ENCODE measurements at regions not wholly inside any gene's neighbourhood (a gene's known extent, or its start where the extent isn't known, plus 50 kb on each side); places are given as distances from the start of the nearest gene placed in this dataset.

DNA sequence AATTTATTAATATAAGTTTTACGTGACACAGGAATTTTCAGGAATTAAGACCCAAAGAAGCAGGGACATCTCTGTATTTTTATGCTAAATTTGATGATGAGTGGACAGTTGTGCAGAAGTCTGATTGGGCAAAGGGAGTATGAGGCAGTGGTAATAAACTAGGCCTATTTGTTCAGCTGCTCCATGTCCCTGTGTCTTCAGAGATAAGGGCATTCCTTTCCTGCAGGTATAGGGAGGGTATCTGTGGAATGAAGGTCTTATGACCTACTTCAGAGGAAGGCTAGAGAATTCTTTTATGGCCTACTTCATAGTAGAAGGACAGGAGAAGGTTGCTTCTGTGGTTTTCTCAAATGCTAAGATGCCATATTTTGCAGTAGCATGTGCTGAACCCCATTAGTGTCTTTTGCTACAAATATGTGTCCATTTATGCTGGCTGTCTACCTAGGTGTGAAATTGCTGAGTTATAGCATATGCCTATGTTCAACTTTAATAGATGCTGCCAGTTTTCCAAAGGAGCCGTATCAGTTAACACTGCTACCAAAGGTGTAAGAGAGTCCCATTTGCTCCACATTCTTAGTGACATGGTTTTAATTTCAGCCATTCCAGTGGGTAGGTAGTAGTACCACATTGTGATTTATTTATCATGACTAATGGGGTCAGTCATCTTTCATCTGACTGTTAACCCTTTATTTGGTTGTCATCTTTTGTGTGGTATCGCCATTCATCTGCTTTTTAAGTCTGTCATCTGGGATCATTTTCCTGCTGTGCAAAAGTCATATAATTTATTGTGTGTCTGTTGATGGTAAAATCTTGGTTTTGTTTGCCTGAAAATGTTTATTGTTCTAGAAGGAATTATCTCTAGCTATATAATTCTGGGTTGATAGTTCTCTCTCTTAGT is 410.7 kb upstream of the RGS6 start:
- Mint-ChIP-seq H3K9me3 (peaks cover 2% of the 10 kb centered on the region), H3K4me3 (no peak overlapping the region), H3K27me3 (no peaks in the 10 kb centered on the region), H3K27ac (no peak overlapping the region), H3K36me3 (peaks cover 13% of the 10 kb centered on the region), H3K4me1 (ENCODE audit: low read depth) (peaks cover 14% of the 10 kb centered on the region)
- intact Hi-C loops (cut with micrococcal nuclease): loop anchor here (10.0 kb wide), 1 partner anchor 47 kb away; no protein-coding TSS in a partner anchor
- ChIA-PET CTCF (no interaction called here), POLR2A (no interaction called here)
- no peak for DNase-seq

DNA sequence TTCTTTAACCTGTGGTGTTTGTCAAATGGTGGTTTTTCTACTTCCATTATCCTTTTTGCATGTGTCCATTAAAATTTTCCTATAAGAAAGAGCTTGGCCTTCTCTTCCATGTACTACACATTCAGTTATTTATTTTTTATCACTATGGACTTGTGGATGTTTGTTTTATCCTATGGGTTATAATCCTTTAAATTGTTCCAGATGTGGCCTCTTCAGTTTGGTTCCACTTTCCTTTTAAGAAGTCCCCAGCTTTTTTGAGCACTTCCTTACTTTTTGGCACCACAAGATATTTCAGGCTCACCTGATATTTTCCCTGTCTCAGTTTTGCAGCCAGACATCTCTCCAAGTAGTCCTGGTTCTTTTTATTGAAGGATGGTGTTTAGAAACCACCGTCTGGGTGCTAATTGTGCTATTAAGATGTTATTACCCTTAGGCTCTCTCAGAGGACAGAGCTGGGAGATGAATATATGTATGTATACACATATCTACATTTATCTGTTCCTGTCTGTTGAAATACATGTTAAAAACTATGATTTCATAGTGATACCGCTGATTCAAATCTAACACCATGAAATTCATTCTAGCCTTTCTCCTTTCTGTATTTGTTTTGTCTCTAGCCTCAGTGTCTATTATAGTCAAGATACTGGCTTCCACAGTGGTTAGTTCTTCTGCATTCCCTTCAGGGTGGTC is 408.5 kb upstream of the RGS6 start:
- no peak overlapping the region for H3K27ac Mint-ChIP-seq
- peaks cover 7% of the 10 kb centered on the region for H3K36me3 Mint-ChIP-seq
- H3K4me3 Mint-ChIP-seq: no peak overlapping the region
- CTCF ChIA-PET: interaction anchor here (0.8 kb wide), 1 partner anchor 24 kb away, joined by 4 read pairs; no protein-coding TSS in a partner anchor
- DNase-seq: no peak
- peaks cover 14% of the 10 kb centered on the region for H3K4me1 Mint-ChIP-seq (ENCODE audit: low read depth)
- H3K9me3 Mint-ChIP-seq: no peaks in the 10 kb centered on the region
- POLR2A ChIA-PET: no interaction called here
- intact Hi-C loops (cut with micrococcal nuclease): loop anchor here (1.0 to 10.0 kb wide), 4 partner anchors 26 to 190 kb away; no protein-coding TSS in a partner anchor
- H3K27me3 Mint-ChIP-seq: no peaks in the 10 kb centered on the region

- Mint-ChIP-seq H3K27me3 (no peaks in the 10 kb centered on the region), H3K36me3 (peaks cover 5% of the 10 kb centered on the region), H3K4me1 (ENCODE audit: low read depth) (peaks cover 14% of the 10 kb centered on the region), H3K27ac (no peak overlapping the region), H3K4me3 (no peak overlapping the region), H3K9me3 (no peaks in the 10 kb centered on the region)
- ChIA-PET CTCF (interaction anchor here (0.8 to 1.3 kb wide), 2 partner anchors 14 to 25 kb away, joined by 4 read pairs; no protein-coding TSS in a partner anchor), POLR2A (no interaction called here)
- intact Hi-C loops (cut with micrococcal nuclease): loop anchor here (1.0 to 10.0 kb wide), 4 partner anchors 27 to 191 kb away; no protein-coding TSS in a partner anchor
- no peak for DNase-seq
Measured at GRCh38 chr14:71524320-71524982, 407.8 kb upstream of the RGS6 start.

DNA sequence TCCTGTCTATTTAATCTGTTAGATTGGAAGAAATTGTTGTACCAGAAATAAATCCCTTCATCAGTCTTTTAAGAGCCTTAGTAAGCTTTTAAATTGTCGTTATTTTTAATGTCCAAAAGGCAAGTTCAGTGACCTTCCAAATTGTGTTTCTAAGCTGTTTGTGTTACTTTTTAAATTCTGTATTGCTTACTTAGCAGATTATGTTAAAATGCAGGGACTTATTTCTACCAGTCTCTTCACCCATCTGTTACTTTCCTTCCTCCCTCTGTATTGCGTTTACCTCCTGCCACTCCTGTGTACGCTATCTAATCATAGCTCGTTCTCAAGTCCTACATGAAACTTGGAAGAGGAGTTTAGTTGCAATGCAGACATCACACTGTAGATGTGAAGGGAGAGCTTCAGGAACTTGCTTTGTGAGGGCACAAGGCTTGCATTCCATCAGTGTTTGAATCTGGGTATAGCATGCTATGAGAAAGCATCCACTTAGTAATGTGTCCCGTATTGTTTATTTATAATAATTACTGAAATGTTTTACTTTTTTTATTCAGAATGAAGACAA is 406.5 kb upstream of the RGS6 start:
- H3K9me3 Mint-ChIP-seq: no peaks in the 10 kb centered on the region
- DNase-seq: no peak
- intact Hi-C loops (cut with micrococcal nuclease): loop anchor here (10.0 kb wide), 1 partner anchor 51 kb away; no protein-coding TSS in a partner anchor
- H3K4me1 Mint-ChIP-seq (ENCODE audit: low read depth): peaks cover 14% of the 10 kb centered on the region
- ChIA-PET POLR2A (no interaction called here), CTCF (interaction anchor here (1.3 kb wide), 1 partner anchor 16 kb away, joined by 4 read pairs; no protein-coding TSS in a partner anchor)
- no peaks in the 10 kb centered on the region for H3K27me3 Mint-ChIP-seq
- H3K27ac Mint-ChIP-seq: no peak overlapping the region
- no peak overlapping the region for H3K4me3 Mint-ChIP-seq
- peaks cover 14% of the 10 kb centered on the region for H3K36me3 Mint-ChIP-seq

DNA sequence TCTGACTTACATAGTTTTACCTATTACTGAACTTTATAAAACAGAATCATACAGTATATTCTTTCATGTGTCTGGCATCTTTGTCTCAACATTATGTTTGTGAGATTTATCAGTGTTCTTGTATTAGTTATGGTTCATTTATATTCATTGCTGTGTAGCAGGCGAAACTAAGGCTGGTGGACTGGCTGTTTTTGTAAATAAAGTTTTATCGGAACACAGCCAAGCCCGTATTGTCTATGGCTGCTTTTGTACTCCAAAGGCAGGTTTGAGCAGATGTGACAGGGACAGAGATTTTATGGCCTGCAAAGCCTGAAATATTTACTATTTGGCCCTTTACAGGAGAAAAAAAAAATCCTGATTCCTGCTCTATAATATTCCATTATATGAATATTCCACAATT is 405.8 kb upstream of the RGS6 start:
- Mint-ChIP-seq H3K4me3 (no peak overlapping the region), H3K27ac (no peak overlapping the region), H3K9me3 (no peaks in the 10 kb centered on the region), H3K4me1 (ENCODE audit: low read depth) (peaks cover 14% of the 10 kb centered on the region), H3K36me3 (peaks cover 13% of the 10 kb centered on the region), H3K27me3 (no peaks in the 10 kb centered on the region)
- ChIA-PET CTCF (no interaction called here), POLR2A (no interaction called here)
- no peak for DNase-seq
- intact Hi-C loops (cut with micrococcal nuclease): loop anchor here (10.0 kb wide), 1 partner anchor 52 kb away; no protein-coding TSS in a partner anchor

DNA sequence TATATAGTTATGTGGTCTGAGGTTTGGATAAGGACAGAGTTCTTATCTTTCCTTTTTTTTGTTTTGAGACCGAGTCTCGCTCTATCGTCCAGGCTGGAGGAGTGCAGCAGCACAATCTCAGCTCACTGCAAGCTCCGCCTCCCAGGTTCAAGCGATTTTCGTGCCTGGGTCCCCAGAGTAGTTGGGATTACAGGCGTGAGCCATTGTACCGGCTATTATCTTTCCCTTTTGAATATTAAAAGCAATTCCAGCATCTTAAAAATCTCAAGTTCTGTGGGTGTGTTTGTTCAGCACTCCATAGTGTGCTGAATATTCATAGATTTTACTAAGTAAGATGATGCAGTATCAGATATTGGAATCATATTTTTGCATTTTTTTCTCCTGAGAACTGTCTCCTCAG is 404.4 kb upstream of the RGS6 start:
- peaks cover 15% of the 10 kb centered on the region for H3K36me3 Mint-ChIP-seq
- CTCF ChIA-PET: interaction anchor here (0.7 to 1.0 kb wide), 2 partner anchors 30 to 42 kb away, joined by 3 read pairs; no protein-coding TSS in a partner anchor
- POLR2A ChIA-PET: interaction anchor here (0.7 kb wide), 1 partner anchor 12 kb away, joined by 3 read pairs; no protein-coding TSS in a partner anchor
- no peaks in the 10 kb centered on the region for H3K27me3 Mint-ChIP-seq
- H3K9me3 Mint-ChIP-seq: no peaks in the 10 kb centered on the region
- no peak overlapping the region for H3K27ac Mint-ChIP-seq
- intact Hi-C loops (cut with micrococcal nuclease): loop anchor here (10.0 kb wide), 1 partner anchor 53 kb away; no protein-coding TSS in a partner anchor
- H3K4me3 Mint-ChIP-seq: no peak overlapping the region
- DNase-seq: no peak
- H3K4me1 Mint-ChIP-seq (ENCODE audit: low read depth): peaks cover 14% of the 10 kb centered on the region

DNA sequence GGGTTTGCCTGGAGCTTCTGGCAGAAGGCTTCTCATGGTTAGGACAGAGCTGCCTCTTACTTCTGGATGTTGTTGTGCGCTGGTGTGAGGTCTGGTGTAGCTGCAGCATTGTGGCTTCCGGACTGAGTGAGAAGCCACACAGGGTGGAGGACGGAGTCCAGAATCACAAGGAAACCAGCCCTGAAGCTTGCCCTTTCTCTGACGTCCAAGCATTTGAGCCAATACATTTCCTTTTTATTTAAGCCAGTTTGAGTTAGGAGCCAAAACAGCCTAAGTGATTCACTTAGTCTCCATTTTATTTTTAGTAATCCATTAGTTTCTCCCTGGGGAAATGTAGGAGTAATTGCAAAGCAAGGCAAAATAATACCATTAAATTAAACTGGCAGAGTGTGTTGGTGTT is 402.4 kb upstream of the RGS6 start:
- no peaks in the 10 kb centered on the region for H3K9me3 Mint-ChIP-seq
- H3K4me3 Mint-ChIP-seq: no peak overlapping the region
- POLR2A ChIA-PET: interaction anchor here (1.0 kb wide), 1 partner anchor 25 kb away, joined by 4 read pairs; no protein-coding TSS in a partner anchor

DNA sequence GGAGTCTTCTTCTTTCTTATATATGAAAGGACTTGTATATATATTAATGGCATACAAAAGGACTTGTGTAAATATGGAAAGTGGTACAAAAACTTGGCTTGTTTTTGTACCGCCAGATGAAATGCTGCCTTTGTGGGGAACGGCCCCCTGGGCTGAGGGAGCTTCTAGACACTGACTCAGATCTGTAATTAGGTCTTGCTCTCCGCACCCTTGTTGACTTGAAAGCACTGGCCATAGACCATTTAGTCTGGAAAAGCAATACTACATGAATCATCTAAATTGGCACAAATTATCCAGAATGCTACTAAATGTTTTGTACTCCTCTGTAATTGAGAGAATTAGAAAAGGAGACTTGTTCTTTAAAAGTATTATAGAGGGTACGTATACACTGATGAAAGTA is 399.9 kb upstream of the RGS6 start:
- no peak overlapping the region for H3K4me3 Mint-ChIP-seq
- intact Hi-C loops (cut with micrococcal nuclease): no loop called here
- ChIA-PET CTCF (interaction anchor here (1.2 kb wide), 1 partner anchor 137 kb away, joined by 3 read pairs; no protein-coding TSS in a partner anchor), POLR2A (no interaction called here)
- no peak overlapping the region for H3K27ac Mint-ChIP-seq
- peaks cover 1% of the 10 kb centered on the region for H3K4me1 Mint-ChIP-seq (ENCODE audit: low read depth)
- peaks cover 17% of the 10 kb centered on the region for H3K36me3 Mint-ChIP-seq
- H3K9me3 Mint-ChIP-seq: no peaks in the 10 kb centered on the region
- DNase-seq: no peak
- H3K27me3 Mint-ChIP-seq: no peaks in the 10 kb centered on the region

More for the DNA sequence above, 402.4 kb upstream of the RGS6 start:
- peaks cover 19% of the 10 kb centered on the region for H3K36me3 Mint-ChIP-seq
- H3K4me1 Mint-ChIP-seq (ENCODE audit: low read depth): no peaks in the 10 kb centered on the region
- no peak overlapping the region for H3K27ac Mint-ChIP-seq
- DNase-seq: no peak
- intact Hi-C loops (cut with micrococcal nuclease): loop anchor here (10.0 kb wide), 1 partner anchor 55 kb away; no protein-coding TSS in a partner anchor
- CTCF ChIA-PET: no interaction called here
- H3K27me3 Mint-ChIP-seq: no peaks in the 10 kb centered on the region

- Mint-ChIP-seq H3K4me1 (ENCODE audit: low read depth) (peaks cover 6% of the 10 kb centered on the region), H3K27me3 (no peaks in the 10 kb centered on the region), H3K9me3 (no peaks in the 10 kb centered on the region), H3K4me3 (no peak overlapping the region), H3K27ac (no peak overlapping the region), H3K36me3 (peaks cover 17% of the 10 kb centered on the region)
- no peak for DNase-seq
- intact Hi-C loops (cut with micrococcal nuclease): no loop called here
- ChIA-PET POLR2A (no interaction called here), CTCF (interaction anchor here (1.2 kb wide), 1 partner anchor 137 kb away, joined by 3 read pairs; no protein-coding TSS in a partner anchor)
Measured at GRCh38 chr14:71532790-71533189, 399.4 kb upstream of the RGS6 start.

DNA sequence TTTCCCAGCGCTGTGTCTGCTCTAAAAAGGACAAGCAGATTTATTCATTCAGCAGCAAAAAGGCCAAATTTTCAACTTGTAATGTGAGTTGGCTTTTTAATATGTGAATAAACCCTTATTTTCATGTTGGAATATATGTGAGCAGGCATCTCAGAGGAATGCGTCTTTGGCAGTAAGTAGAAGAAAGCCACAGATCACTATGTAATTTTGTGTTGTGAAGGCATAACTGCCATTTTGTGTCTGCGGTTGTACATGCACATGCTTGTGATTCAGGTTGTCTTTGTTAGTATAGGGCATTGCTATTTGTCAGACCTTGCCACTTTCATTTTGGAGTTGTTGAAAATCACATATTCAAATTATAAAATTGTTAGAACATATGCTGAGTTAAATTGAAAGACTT is 398.8 kb upstream of the RGS6 start:
- intact Hi-C loops (cut with micrococcal nuclease): no loop called here
- CTCF ChIA-PET: no interaction called here
- Mint-ChIP-seq H3K27me3 (no peaks in the 10 kb centered on the region), H3K4me3 (no peak overlapping the region), H3K4me1 (ENCODE audit: low read depth) (peaks cover 6% of the 10 kb centered on the region), H3K9me3 (no peaks in the 10 kb centered on the region), H3K36me3 (peaks cover 17% of the 10 kb centered on the region), H3K27ac (no peak overlapping the region)
- POLR2A ChIA-PET: no interaction called here
- DNase-seq: no peak

- peaks cover 8% of the 10 kb centered on the region for H3K4me1 Mint-ChIP-seq (ENCODE audit: low read depth)
- H3K27ac Mint-ChIP-seq: no peak overlapping the region
- CTCF ChIA-PET: interaction anchor here (0.6 kb wide), 1 partner anchor 921 kb away, joined by 3 read pairs; no protein-coding TSS in a partner anchor
- POLR2A ChIA-PET: interaction anchor here (0.6 kb wide), 1 partner anchor 222 kb away, joined by 3 read pairs; no protein-coding TSS in a partner anchor
- DNase-seq: no peak
- H3K36me3 Mint-ChIP-seq: peaks cover 17% of the 10 kb centered on the region
- H3K27me3 Mint-ChIP-seq: no peaks in the 10 kb centered on the region
- no peaks in the 10 kb centered on the region for H3K9me3 Mint-ChIP-seq
- no peak overlapping the region for H3K4me3 Mint-ChIP-seq
- intact Hi-C loops (cut with micrococcal nuclease): no loop called here
Measured at GRCh38 chr14:71533800-71534199, 398.4 kb upstream of the RGS6 start.

Measured in activated CD4-positive, alpha-beta memory T cell treated with anti-CD3 and anti-CD28 coated beads for 36 hours (primary cell).